ENCODE measurements at regions not wholly inside any gene's neighbourhood (a gene's known extent, or its start where the extent isn't known, plus 50 kb on each side); places are given as distances from the start of the nearest gene placed in this dataset.

DNA sequence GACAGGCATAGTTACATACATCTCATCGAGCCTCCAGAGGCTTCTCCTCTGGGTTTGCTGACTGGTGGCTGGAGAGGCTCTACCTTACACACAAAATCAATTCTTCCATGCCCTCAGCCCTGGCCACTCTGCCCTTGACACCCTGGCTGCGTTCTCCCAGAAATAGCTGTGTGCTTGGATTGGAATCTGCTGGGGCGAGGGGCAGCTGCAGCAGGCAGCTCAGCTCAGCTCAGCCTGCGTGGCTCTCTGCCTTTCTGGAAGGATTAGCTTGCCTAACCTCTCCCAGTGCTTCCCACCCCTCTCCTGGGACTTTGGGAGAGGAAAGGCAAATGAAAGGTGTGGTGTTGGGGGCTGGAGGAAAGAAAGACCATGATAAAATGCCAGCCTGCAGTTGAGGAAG, 216.1 kb downstream of the ENGASE start:
- ChIA-PET POLR2A (no interaction called here), CTCF (no interaction called here)
- peaks cover 3 to 69% (median 30%) of the 10 kb centered on the region in 5 donors for H3K27me3 Mint-ChIP-seq

GRCh38 chr17:79288950-79289349, 214.3 kb downstream of the ENGASE start:
- no peaks in the 10 kb centered on the region for H3K27me3 ChIP-seq (ENCODE audit: control insufficient read depth in 2 of 2, insufficient read depth in 2 of 2, low read length in 2 of 2)
- peaks cover 0 to 67% (median 30%) of the 10 kb centered on the region in 5 donors for H3K27me3 Mint-ChIP-seq

More for the DNA sequence above, 216.1 kb downstream of the ENGASE start:
- ATAC-seq (no peak), DNase-seq (no peak)
- H3K4me3 Mint-ChIP-seq: no peak overlapping the region
- H3K36me3 ChIP-seq (ENCODE audit: control insufficient read depth in 2 of 3, insufficient read depth in 3 of 3, low read length in 3 of 3): no peaks in the 10 kb centered on the region
- H3K27me3 ChIP-seq (ENCODE audit: control insufficient read depth in 2 of 2, insufficient read depth in 2 of 2, low read length in 2 of 2): no peaks in the 10 kb centered on the region
- intact Hi-C loops (cut with micrococcal nuclease): no loop called here
- H3K9me3 Mint-ChIP-seq: peaks cover 0 to 6% (median 0%) of the 10 kb centered on the region in 11 donors
- no peaks in the 10 kb centered on the region for H3K4me1 ChIP-seq (ENCODE audit: control insufficient read depth in 2 of 2, insufficient read depth in 2 of 2, low read length in 2 of 2)
- peaks cover 0 to 2% (median 0%) of the 10 kb centered on the region in 7 donors for H3K4me1 Mint-ChIP-seq
- H3K9me3 ChIP-seq (ENCODE audit: control insufficient read depth in 2 of 3, low read length in 3 of 3): no peaks in the 10 kb centered on the region
- H3K4me3 ChIP-seq (ENCODE audit: low read length): no peak overlapping the region
- no peak overlapping the region for H3K27ac ChIP-seq (ENCODE audit: low read depth, low read length)
- H3K27ac Mint-ChIP-seq: no peak overlapping the region
- H3K36me3 Mint-ChIP-seq: no peaks in the 10 kb centered on the region

GRCh38 chr17:79286440-79286839, 211.8 kb downstream of the ENGASE start:
- CTCF ChIA-PET: no interaction called here
- no peaks in the 10 kb centered on the region for H3K4me1 ChIP-seq (ENCODE audit: control insufficient read depth in 2 of 2, insufficient read depth in 2 of 2, low read length in 2 of 2)
- no peak overlapping the region for H3K4me3 Mint-ChIP-seq
- intact Hi-C loops (cut with micrococcal nuclease): loop anchor here in 1 of 2 donors (10.0 kb wide), 1 partner anchor 58 kb away; no protein-coding TSS in a partner anchor
- H3K36me3 Mint-ChIP-seq: no peaks in the 10 kb centered on the region
- ATAC-seq: no peak
- no peak for DNase-seq
- no peaks in the 10 kb centered on the region for H3K9me3 ChIP-seq (ENCODE audit: control insufficient read depth in 2 of 3, low read length in 3 of 3)
- H3K36me3 ChIP-seq (ENCODE audit: control insufficient read depth in 2 of 3, insufficient read depth in 3 of 3, low read length in 3 of 3): no peaks in the 10 kb centered on the region
- no peak overlapping the region for H3K4me3 ChIP-seq (ENCODE audit: low read length)
- POLR2A ChIA-PET: no interaction called here
- H3K27me3 ChIP-seq (ENCODE audit: control insufficient read depth in 2 of 2, insufficient read depth in 2 of 2, low read length in 2 of 2): no peaks in the 10 kb centered on the region
- no peak overlapping the region for H3K27ac ChIP-seq (ENCODE audit: low read depth, low read length)
- peaks cover 0 to 2% (median 0%) of the 10 kb centered on the region in 7 donors for H3K4me1 Mint-ChIP-seq
- H3K27me3 Mint-ChIP-seq: peaks cover 0 to 53% (median 31%) of the 10 kb centered on the region in 5 donors
- no peak overlapping the region for H3K27ac Mint-ChIP-seq
- peaks cover 0 to 2% (median 0%) of the 10 kb centered on the region in 11 donors for H3K9me3 Mint-ChIP-seq

More at GRCh38 chr17:79288950-79289349, 214.3 kb downstream of the ENGASE start:
- POLR2A ChIA-PET: no interaction called here
- H3K27ac ChIP-seq (ENCODE audit: low read depth, low read length): no peak overlapping the region
- DNase-seq: no peak
- intact Hi-C loops (cut with micrococcal nuclease): loop anchor here in 1 of 2 donors (10.0 kb wide), 1 partner anchor 56 kb away; no protein-coding TSS in a partner anchor
- H3K27ac Mint-ChIP-seq: no peak overlapping the region
- ATAC-seq: no peak
- no peaks in the 10 kb centered on the region for H3K4me1 ChIP-seq (ENCODE audit: control insufficient read depth in 2 of 2, insufficient read depth in 2 of 2, low read length in 2 of 2)
- no peaks in the 10 kb centered on the region for H3K9me3 ChIP-seq (ENCODE audit: control insufficient read depth in 2 of 3, low read length in 3 of 3)
- H3K36me3 Mint-ChIP-seq: no peaks in the 10 kb centered on the region
- CTCF ChIA-PET: no interaction called here
- peaks cover 0 to 4% (median 0%) of the 10 kb centered on the region in 11 donors for H3K9me3 Mint-ChIP-seq
- peaks cover 0 to 2% (median 0%) of the 10 kb centered on the region in 7 donors for H3K4me1 Mint-ChIP-seq
- no peak overlapping the region for H3K4me3 Mint-ChIP-seq
- no peak overlapping the region for H3K4me3 ChIP-seq (ENCODE audit: low read length)
- no peaks in the 10 kb centered on the region for H3K36me3 ChIP-seq (ENCODE audit: control insufficient read depth in 2 of 3, insufficient read depth in 3 of 3, low read length in 3 of 3)

- no peaks in the 10 kb centered on the region for H3K36me3 ChIP-seq (ENCODE audit: control insufficient read depth in 2 of 3, insufficient read depth in 3 of 3, low read length in 3 of 3)
- no peaks in the 10 kb centered on the region for H3K9me3 ChIP-seq (ENCODE audit: control insufficient read depth in 2 of 3, low read length in 3 of 3)
- no peak for DNase-seq
- H3K27me3 ChIP-seq (ENCODE audit: control insufficient read depth in 2 of 2, insufficient read depth in 2 of 2, low read length in 2 of 2): no peaks in the 10 kb centered on the region
- no peak overlapping the region for H3K4me3 ChIP-seq (ENCODE audit: low read length)
- H3K27ac Mint-ChIP-seq: peak overlapping the region in 1 of 9 donors; percentile 18
- no peaks in the 10 kb centered on the region for H3K4me1 ChIP-seq (ENCODE audit: control insufficient read depth in 2 of 2, insufficient read depth in 2 of 2, low read length in 2 of 2)
- peaks cover 0 to 2% (median 0%) of the 10 kb centered on the region in 7 donors for H3K4me1 Mint-ChIP-seq
- H3K4me3 Mint-ChIP-seq: no peak overlapping the region
- peaks cover 0 to 54% (median 29%) of the 10 kb centered on the region in 5 donors for H3K27me3 Mint-ChIP-seq
- H3K27ac ChIP-seq (ENCODE audit: low read depth, low read length): no peak overlapping the region
- H3K9me3 Mint-ChIP-seq: peaks cover 0 to 2% (median 0%) of the 10 kb centered on the region in 11 donors
- ATAC-seq: no peak
- H3K36me3 Mint-ChIP-seq: no peaks in the 10 kb centered on the region
- intact Hi-C loops (cut with micrococcal nuclease): loop anchor here in 1 of 2 donors (10.0 kb wide), 1 partner anchor 59 kb away; no protein-coding TSS in a partner anchor
- ChIA-PET POLR2A (no interaction called here), CTCF (no interaction called here)
Measured at GRCh38 chr17:79285973-79286372, 211.3 kb downstream of the ENGASE start.

GRCh38 chr17:79282294-79282693, 207.7 kb downstream of the ENGASE start:
- Histone ChIP-seq H3K27ac (ENCODE audit: low read depth, low read length) (no peak overlapping the region), H3K4me3 (ENCODE audit: low read length) (no peak overlapping the region), H3K9me3 (ENCODE audit: control insufficient read depth in 2 of 3, low read length in 3 of 3) (no peaks in the 10 kb centered on the region), H3K4me1 (ENCODE audit: control insufficient read depth in 2 of 2, insufficient read depth in 2 of 2, low read length in 2 of 2) (no peaks in the 10 kb centered on the region), H3K36me3 (ENCODE audit: control insufficient read depth in 2 of 3, insufficient read depth in 3 of 3, low read length in 3 of 3) (no peaks in the 10 kb centered on the region), H3K27me3 (ENCODE audit: control insufficient read depth in 2 of 2, insufficient read depth in 2 of 2, low read length in 2 of 2) (no peaks in the 10 kb centered on the region)
- CTCF ChIA-PET: no interaction called here
- no peaks in the 10 kb centered on the region for H3K4me1 Mint-ChIP-seq
- DNase-seq (no peak), ATAC-seq (no peak)
- POLR2A ChIA-PET: no interaction called here
- no peaks in the 10 kb centered on the region for H3K9me3 Mint-ChIP-seq
- H3K36me3 Mint-ChIP-seq: no peaks in the 10 kb centered on the region
- intact Hi-C loops (cut with micrococcal nuclease): loop anchor here in 1 of 2 donors (10.0 kb wide), 1 partner anchor 63 kb away; no protein-coding TSS in a partner anchor
- H3K27ac Mint-ChIP-seq: no peak overlapping the region
- no peak overlapping the region for H3K4me3 Mint-ChIP-seq
- H3K27me3 Mint-ChIP-seq: peaks cover 0 to 24% (median 11%) of the 10 kb centered on the region in 5 donors

DNA sequence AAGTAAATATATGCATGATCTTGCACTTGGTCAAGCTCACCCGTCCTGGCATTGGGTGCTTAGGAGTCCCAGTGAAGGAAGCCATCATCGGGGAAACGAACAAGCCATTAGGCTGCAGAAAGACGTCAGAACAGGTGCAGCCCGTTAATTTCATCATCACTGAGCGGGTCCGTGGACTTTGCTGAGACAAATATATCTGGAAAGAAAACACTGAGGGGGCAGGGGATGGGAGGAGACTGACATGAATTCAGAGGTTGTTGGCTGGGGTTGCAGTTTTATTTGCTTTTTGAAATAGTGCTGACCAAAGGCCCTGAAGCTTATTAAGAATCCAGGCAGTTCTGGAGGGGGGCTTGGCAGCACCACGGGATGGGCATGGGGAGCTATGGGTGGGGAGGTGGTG, 207.2 kb downstream of the ENGASE start:
- H3K27me3 Mint-ChIP-seq: peaks cover 0 to 23% (median 11%) of the 10 kb centered on the region in 5 donors
- H3K9me3 ChIP-seq (ENCODE audit: control insufficient read depth in 2 of 3, low read length in 3 of 3): no peaks in the 10 kb centered on the region
- no peak overlapping the region for H3K4me3 Mint-ChIP-seq
- POLR2A ChIA-PET: no interaction called here
- no peaks in the 10 kb centered on the region for H3K4me1 ChIP-seq (ENCODE audit: control insufficient read depth in 2 of 2, insufficient read depth in 2 of 2, low read length in 2 of 2)
- no peaks in the 10 kb centered on the region for H3K27me3 ChIP-seq (ENCODE audit: control insufficient read depth in 2 of 2, insufficient read depth in 2 of 2, low read length in 2 of 2)
- no peaks in the 10 kb centered on the region for H3K36me3 ChIP-seq (ENCODE audit: control insufficient read depth in 2 of 3, insufficient read depth in 3 of 3, low read length in 3 of 3)
- no peak overlapping the region for H3K4me3 ChIP-seq (ENCODE audit: low read length)
- no peaks in the 10 kb centered on the region for H3K9me3 Mint-ChIP-seq
- CTCF ChIA-PET: no interaction called here
- intact Hi-C loops (cut with micrococcal nuclease): loop anchor here in 1 of 2 donors (10.0 kb wide), 1 partner anchor 63 kb away; no protein-coding TSS in a partner anchor
- no peaks in the 10 kb centered on the region for H3K36me3 Mint-ChIP-seq
- no peak overlapping the region for H3K27ac Mint-ChIP-seq
- DNase-seq (no peak), ATAC-seq (no peak)
- H3K27ac ChIP-seq (ENCODE audit: low read depth, low read length): no peak overlapping the region
- no peaks in the 10 kb centered on the region for H3K4me1 Mint-ChIP-seq

Data from naive thymus-derived CD4-positive, alpha-beta T cell (primary cell).